ENCODE measurements at regions not wholly inside any gene's neighbourhood (a gene's known extent, or its start where the extent isn't known, plus 50 kb on each side); places are given as distances from the start of the nearest gene placed in this dataset.

DNA sequence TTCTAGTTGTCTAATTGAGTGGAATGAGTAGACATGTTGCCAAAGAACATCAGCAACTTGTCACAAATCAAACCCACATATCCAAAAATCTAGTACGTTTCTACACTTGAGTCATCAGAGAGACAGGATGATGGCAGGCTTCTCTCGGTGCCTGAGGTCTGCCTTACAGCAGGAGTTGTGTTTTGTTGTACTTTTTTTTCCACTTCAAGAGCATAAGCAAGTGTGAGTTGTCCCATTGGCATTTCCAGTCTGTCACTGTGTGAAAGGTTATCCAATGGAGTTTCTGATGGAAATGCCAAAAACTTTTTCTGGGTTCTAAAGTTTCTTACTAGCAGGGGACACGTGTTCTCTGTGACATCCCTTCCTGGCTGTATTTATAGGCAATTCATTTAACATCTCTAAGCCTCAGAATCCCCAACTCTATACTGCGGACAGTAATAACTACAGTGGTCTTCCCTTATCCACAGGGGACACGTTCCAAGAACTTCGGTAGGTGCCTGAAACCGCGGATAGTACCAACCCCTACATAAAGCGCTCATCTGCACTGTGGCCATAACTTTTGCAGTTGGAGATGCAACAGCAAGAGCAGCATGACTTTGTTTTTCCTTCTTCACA lies 246.5 kb downstream of the SYK start:
- Mint-ChIP-seq H3K4me1 (peaks cover 4% of the 10 kb centered on the region), H3K4me3 (no peak overlapping the region), H3K36me3 (ENCODE audit: low read depth) (no peaks in the 10 kb centered on the region), H3K27ac (no peak overlapping the region), H3K9me3 (peaks cover 3% of the 10 kb centered on the region), H3K27me3 (ENCODE audit: low read depth) (peaks cover 4% of the 10 kb centered on the region)
- TF ChIP-seq, protein P1, sequence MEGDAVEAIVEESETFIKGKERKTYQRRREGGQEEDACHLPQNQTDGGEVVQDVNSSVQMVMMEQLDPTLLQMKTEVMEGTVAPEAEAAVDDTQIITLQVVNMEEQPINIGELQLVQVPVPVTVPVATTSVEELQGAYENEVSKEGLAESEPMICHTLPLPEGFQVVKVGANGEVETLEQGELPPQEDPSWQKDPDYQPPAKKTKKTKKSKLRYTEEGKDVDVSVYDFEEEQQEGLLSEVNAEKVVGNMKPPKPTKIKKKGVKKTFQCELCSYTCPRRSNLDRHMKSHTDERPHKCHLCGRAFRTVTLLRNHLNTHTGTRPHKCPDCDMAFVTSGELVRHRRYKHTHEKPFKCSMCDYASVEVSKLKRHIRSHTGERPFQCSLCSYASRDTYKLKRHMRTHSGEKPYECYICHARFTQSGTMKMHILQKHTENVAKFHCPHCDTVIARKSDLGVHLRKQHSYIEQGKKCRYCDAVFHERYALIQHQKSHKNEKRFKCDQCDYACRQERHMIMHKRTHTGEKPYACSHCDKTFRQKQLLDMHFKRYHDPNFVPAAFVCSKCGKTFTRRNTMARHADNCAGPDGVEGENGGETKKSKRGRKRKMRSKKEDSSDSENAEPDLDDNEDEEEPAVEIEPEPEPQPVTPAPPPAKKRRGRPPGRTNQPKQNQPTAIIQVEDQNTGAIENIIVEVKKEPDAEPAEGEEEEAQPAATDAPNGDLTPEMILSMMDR (IDR thresholded peaks at IDR 0.05; ENCODE audit: unreplicated experiment in 3 of 3): no peak

DNA sequence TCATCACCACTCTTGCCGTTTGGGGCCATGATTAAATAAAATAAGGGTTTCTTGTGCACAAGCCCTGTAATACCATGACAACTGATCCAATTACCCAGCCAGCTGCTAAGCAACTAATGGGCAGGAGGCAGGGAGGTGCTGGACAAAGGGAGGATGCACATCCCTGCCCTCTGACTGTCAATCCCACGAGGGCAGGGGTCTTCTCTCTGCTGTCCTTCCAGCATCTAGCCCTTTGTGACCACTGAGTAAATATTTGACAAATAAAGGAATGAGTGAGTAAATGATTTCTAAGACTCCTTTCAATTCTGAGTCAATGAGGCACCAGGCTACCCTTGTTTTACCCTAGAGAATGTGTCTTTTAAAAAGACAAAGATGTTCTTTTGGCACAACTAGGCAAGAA lies 247.1 kb downstream of the SYK start:
- Mint-ChIP-seq H3K4me3 (no peak overlapping the region), H3K27me3 (ENCODE audit: low read depth) (peaks cover 4% of the 10 kb centered on the region)

GRCh38 chr9:91053824-91054223 lies 252.2 kb downstream of the SYK start:
- Mint-ChIP-seq H3K27me3 (ENCODE audit: low read depth) (no peaks in the 10 kb centered on the region), H3K9me3 (peaks cover 3% of the 10 kb centered on the region), H3K27ac (no peak overlapping the region), H3K36me3 (ENCODE audit: low read depth) (no peaks in the 10 kb centered on the region), H3K4me3 (no peak overlapping the region), H3K4me1 (no peaks in the 10 kb centered on the region)
- TF ChIP-seq, protein P1 (IDR thresholded peaks at IDR 0.05; ENCODE audit: unreplicated experiment in 3 of 3): no peak

More for the DNA sequence above, 247.1 kb downstream of the SYK start:
- TF ChIP-seq, protein P1 (IDR thresholded peaks at IDR 0.05; ENCODE audit: unreplicated experiment in 3 of 3): no peak
- peaks cover 3% of the 10 kb centered on the region for H3K9me3 Mint-ChIP-seq
- H3K4me1 Mint-ChIP-seq: peaks cover 4% of the 10 kb centered on the region
- H3K27ac Mint-ChIP-seq: peak overlapping the region in 1 of 3 experiments; percentile 39
- H3K36me3 Mint-ChIP-seq (ENCODE audit: low read depth): no peaks in the 10 kb centered on the region

DNA sequence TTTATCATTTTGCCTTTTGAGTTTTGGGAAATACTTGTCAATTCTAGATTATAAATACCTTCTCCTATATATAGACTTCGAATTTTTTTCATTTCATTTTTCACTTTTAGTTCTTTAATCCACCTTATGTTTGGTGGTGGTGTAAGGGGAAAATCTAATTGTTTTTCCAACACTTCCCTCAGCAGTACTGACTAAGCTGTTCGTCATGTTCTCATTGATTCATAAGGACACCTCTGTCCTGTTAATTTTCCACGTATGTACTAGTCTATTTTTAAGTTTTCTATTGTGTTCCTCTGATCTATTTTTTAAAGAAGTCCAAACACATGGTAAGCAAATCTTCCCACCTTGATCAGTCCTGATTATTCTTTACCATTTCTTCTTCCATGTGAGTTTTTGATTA lies 254.2 kb downstream of the SYK start:
- H3K4me1 Mint-ChIP-seq: peaks cover 6% of the 10 kb centered on the region
- TF ChIP-seq, protein P1 (IDR thresholded peaks at IDR 0.05; ENCODE audit: unreplicated experiment in 3 of 3): no peak
- H3K9me3 Mint-ChIP-seq: peaks cover 3% of the 10 kb centered on the region
- H3K36me3 Mint-ChIP-seq (ENCODE audit: low read depth): no peaks in the 10 kb centered on the region
- H3K4me3 Mint-ChIP-seq: no peak overlapping the region
- H3K27me3 Mint-ChIP-seq (ENCODE audit: low read depth): no peaks in the 10 kb centered on the region
- H3K27ac Mint-ChIP-seq: no peak overlapping the region

GRCh38 chr9:91056486-91056885 lies 254.9 kb downstream of the SYK start:
- Mint-ChIP-seq H3K27ac (no peak overlapping the region), H3K4me1 (peaks cover 12% of the 10 kb centered on the region), H3K4me3 (no peak overlapping the region), H3K9me3 (peaks cover 7% of the 10 kb centered on the region), H3K36me3 (ENCODE audit: low read depth) (no peaks in the 10 kb centered on the region), H3K27me3 (ENCODE audit: low read depth) (no peaks in the 10 kb centered on the region)
- TF ChIP-seq, protein P1 (IDR thresholded peaks at IDR 0.05; ENCODE audit: unreplicated experiment in 3 of 3): no peak

DNA sequence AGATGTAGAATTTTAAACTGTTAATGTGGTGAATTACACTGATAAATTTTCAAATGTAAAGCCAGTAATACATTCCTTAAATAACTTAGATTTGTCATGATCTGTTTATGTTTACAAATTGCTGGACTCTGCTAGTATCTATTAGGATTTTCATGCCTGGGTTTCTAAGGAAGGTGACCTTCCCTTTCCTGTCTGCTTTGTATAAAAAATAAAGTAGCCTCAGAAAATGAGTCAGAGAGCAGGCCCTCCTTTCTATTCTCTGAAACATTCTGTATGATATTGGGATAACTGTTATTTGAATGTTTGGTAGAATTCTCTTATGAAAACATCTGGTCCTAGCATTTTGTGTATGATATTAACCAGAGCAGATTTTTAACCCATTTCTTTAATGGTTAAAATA lies 255.3 kb downstream of the SYK start:
- Mint-ChIP-seq H3K27ac (no peak overlapping the region), H3K4me3 (no peak overlapping the region), H3K4me1 (peaks cover 13% of the 10 kb centered on the region), H3K9me3 (peaks cover 9% of the 10 kb centered on the region), H3K27me3 (ENCODE audit: low read depth) (no peaks in the 10 kb centered on the region), H3K36me3 (ENCODE audit: low read depth) (no peaks in the 10 kb centered on the region)
- TF ChIP-seq, protein P1 (IDR thresholded peaks at IDR 0.05; ENCODE audit: unreplicated experiment in 3 of 3): no peak

Data from nephron (organoid).